CD14-positive monocyte (primary cell): ENCODE measurements at regions not wholly inside any gene's neighbourhood (a gene's known extent, or its start where the extent isn't known, plus 50 kb on each side); places are given as distances from the start of the nearest gene placed in this dataset.
A peak's percentile ranks its signal among the peaks of the same experiment; 100 is the strongest.

Experiments used
- DNase-seq, 3 donors: peaks; one replicate each; pipeline ENCODE4 v3.0.0-alpha.2; 2011 to 2022
- H2AFZ ChIP-seq: 2 replicates; pipeline ENCODE4 v1.6.0; 2012; ENCODE audit warnings: mild to moderate bottlenecking, low read depth, low read length, inconsistent platforms; ENCODE audit not compliant: insufficient read depth, poor library complexity, severe bottlenecking
- H3K27ac ChIP-seq, 2 donors: 1 replicate in 1 of 2; 2 replicates in 1 of 2; pipeline ENCODE4 v1.5.1; 2012 to 2013; ENCODE audit warnings: low read length in 2 of 2, control low read depth in 1 of 2, inconsistent platforms in 1 of 2, low read depth in 1 of 2, mild to moderate bottlenecking in 1 of 2
- H3K27me3 ChIP-seq, 2 donors: one replicate each; pipeline versions ENCODE4 v1.6.0 to v1.6.1; 2011 to 2013; ENCODE audit warnings: low read length in 2 of 2; ENCODE audit not compliant: control insufficient read depth in 2 of 2, insufficient read depth in 2 of 2
- H3K36me3 ChIP-seq, 2 donors: replicated peaks in 1 of 2; 1 replicate in 1 of 2; 2 replicates in 1 of 2; pipeline versions ENCODE4 v1.5.1 to v1.6.1; 2012 to 2013; ENCODE audit warnings: low read length in 2 of 2, control low read depth in 1 of 2, inconsistent platforms in 1 of 2, mild to moderate bottlenecking in 1 of 2; ENCODE audit not compliant: insufficient read depth in 2 of 2, control insufficient read depth in 1 of 2
- H3K4me1 ChIP-seq, 2 donors: 1 replicate in 1 of 2; 2 replicates in 1 of 2; pipeline versions ENCODE4 v1.5.1 to v1.6.1; 2012 to 2013; ENCODE audit warnings: low read length in 2 of 2, control low read depth in 1 of 2, inconsistent platforms in 1 of 2, mild to moderate bottlenecking in 1 of 2, moderate library complexity in 1 of 2; ENCODE audit not compliant: insufficient read depth in 2 of 2, control insufficient read depth in 1 of 2
- H3K4me2 ChIP-seq: replicated peaks from 2 replicates; pipeline ENCODE3; 2012; ENCODE audit warnings: low read length, moderate library complexity, mild to moderate bottlenecking; ENCODE audit not compliant: poor library complexity, severe bottlenecking; ENCODE audit errors: extremely low read depth
- H3K4me3 ChIP-seq, 3 experiments: fragments of 200-600 bp in 1 of 3; sonication (generic) in 1 of 3; replicated peaks in 1 of 3; 1 replicate in 2 of 3; 2 replicates in 1 of 3; pipeline ENCODE4 v1.5.1; 2011 to 2013; ENCODE audit warnings: low read length in 3 of 3, mild to moderate bottlenecking in 3 of 3, control low read depth in 2 of 3, low read depth in 2 of 3, inconsistent platforms in 1 of 3, moderate library complexity in 1 of 3
- H3K79me2 ChIP-seq: 2 replicates; pipeline ENCODE4 v1.6.0; 2012; ENCODE audit warnings: mild to moderate bottlenecking, control low read depth, inconsistent platforms, low read length, moderate library complexity; ENCODE audit not compliant: insufficient read depth
- H3K9ac ChIP-seq: 2 replicates; pipeline ENCODE4 v1.6.0; 2017; ENCODE audit warnings: low read length, mild to moderate bottlenecking; ENCODE audit not compliant: insufficient read depth, poor library complexity, severe bottlenecking
- H3K9me3 ChIP-seq, 2 donors: replicated peaks in 1 of 2; 1 replicate in 1 of 2; 2 replicates in 1 of 2; pipeline versions ENCODE4 v1.5.1 to v1.6.1; 2012 to 2013; ENCODE audit warnings: low read length in 2 of 2, control low read depth in 1 of 2; ENCODE audit not compliant: control insufficient read depth in 1 of 2, insufficient read depth in 1 of 2
- H4K20me1 ChIP-seq: 2 replicates; pipeline ENCODE4 v1.6.0; 2012; ENCODE audit warnings: mild to moderate bottlenecking, low read length, control low read depth, moderate library complexity; ENCODE audit not compliant: insufficient read depth
- H3K27ac Mint-ChIP-seq, 7 donors: one replicate each; pipeline ENCODE4 v1.8.0; 2020; ENCODE audit warnings: mild to moderate bottlenecking in 7 of 7, mixed read lengths in 7 of 7, moderate library complexity in 6 of 7, inconsistent platforms in 2 of 7
- H3K27me3 Mint-ChIP-seq, 3 donors: one replicate each; pipeline ENCODE4 v1.8.0; 2021 to 2022; ENCODE audit warnings: low read depth in 3 of 3, mild to moderate bottlenecking in 3 of 3, mixed read lengths in 3 of 3, moderate library complexity in 3 of 3, inconsistent platforms in 1 of 3
- H3K36me3 Mint-ChIP-seq, 2 donors: one replicate each; pipeline ENCODE4 v1.8.0; 2020; ENCODE audit warnings: mixed read lengths in 2 of 2, inconsistent platforms in 1 of 2, mild to moderate bottlenecking in 1 of 2
- H3K4me1 Mint-ChIP-seq: one replicate; pipeline ENCODE4 v1.8.0; 2020; ENCODE audit warnings: mild to moderate bottlenecking, mixed read lengths
- H3K4me3 Mint-ChIP-seq, 2 donors: one replicate each; pipeline ENCODE4 v1.8.0; 2020; ENCODE audit warnings: mild to moderate bottlenecking in 2 of 2, mixed read lengths in 2 of 2, moderate library complexity in 1 of 2
- H3K9me3 Mint-ChIP-seq, 7 donors: one replicate each; pipeline ENCODE4 v1.8.0; 2020 to 2022; ENCODE audit warnings: mixed read lengths in 7 of 7, mild to moderate bottlenecking in 6 of 7, moderate library complexity in 6 of 7, inconsistent platforms in 2 of 7
- WGBS: methylation state at CpG from one replicate; pipeline ENCODE4 v1.1.5; 2013; ENCODE audit warnings: missing lambda C conversion rate; ENCODE audit not compliant: insufficient coverage; 5-methylcytosine and 5-hydroxymethylcytosine counted together
- intact Hi-C, 2 donors: fragments of 100-400 bp; cut with micrococcal nuclease; formaldehyde crosslinking; loops; one replicate each; pipeline versions ENCODE4 v1.15.0 to v1.15.1; 2023
- TF ChIP-seq, protein P1 (sequence below): fragments of 200-600 bp; IDR thresholded peaks from one replicate; pipeline ENCODE4 v1.8.0; 2022; ENCODE audit warnings: antibody characterized with exemption, mild to moderate bottlenecking

DNA sequence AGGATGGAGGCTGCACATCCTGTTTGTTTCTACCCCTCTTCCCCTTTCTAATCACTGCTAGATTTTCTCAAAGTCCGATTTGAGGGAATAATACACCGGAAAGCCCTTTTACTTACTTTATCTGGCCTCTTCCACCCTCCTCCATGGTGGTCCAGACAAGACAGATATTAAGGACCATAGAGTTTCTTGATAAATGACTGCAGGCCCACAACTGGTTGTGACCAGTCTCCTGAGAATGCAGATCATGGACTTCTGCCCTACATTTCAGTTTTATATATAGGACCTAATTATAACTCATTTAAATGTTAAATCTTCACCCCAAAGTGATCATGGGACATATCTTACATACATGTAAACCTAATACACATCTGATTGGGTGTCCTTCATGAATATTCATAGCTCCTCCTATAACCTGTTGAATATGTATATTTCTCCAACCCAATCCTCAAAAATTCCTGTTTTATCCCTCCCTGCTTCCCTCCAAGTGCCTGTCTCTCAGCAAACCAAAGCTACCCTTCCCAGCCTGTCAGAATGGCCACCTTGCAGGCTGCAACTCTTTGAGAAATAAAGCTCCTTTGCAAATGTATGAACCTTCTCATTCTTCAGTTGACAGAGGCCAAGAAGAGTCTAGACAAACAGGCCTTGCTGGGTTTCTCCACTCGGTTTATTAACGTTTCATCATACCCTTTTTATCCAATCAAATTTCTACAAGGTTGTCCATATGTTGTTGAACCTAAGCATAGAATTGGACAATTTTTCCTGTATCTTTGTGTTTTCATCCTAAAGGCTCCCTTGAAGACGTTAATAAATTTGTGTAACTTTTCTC lies 133.1 kb downstream of the HFE start:
- peak overlapping the region; percentile 21 for H2AFZ ChIP-seq
- peaks cover 0 to under 1% of the 10 kb centered on the region in 2 donors for H3K27me3 ChIP-seq
- intact Hi-C loops: no loop called here
- H3K27ac ChIP-seq: no peak overlapping the region
- H4K20me1 ChIP-seq: no peaks in the 10 kb centered on the region
- no peaks in the 10 kb centered on the region for H3K36me3 ChIP-seq
- peaks cover 33 to 50% of the 10 kb centered on the region in 2 donors for H3K4me1 ChIP-seq
- TF ChIP-seq, protein P1, sequence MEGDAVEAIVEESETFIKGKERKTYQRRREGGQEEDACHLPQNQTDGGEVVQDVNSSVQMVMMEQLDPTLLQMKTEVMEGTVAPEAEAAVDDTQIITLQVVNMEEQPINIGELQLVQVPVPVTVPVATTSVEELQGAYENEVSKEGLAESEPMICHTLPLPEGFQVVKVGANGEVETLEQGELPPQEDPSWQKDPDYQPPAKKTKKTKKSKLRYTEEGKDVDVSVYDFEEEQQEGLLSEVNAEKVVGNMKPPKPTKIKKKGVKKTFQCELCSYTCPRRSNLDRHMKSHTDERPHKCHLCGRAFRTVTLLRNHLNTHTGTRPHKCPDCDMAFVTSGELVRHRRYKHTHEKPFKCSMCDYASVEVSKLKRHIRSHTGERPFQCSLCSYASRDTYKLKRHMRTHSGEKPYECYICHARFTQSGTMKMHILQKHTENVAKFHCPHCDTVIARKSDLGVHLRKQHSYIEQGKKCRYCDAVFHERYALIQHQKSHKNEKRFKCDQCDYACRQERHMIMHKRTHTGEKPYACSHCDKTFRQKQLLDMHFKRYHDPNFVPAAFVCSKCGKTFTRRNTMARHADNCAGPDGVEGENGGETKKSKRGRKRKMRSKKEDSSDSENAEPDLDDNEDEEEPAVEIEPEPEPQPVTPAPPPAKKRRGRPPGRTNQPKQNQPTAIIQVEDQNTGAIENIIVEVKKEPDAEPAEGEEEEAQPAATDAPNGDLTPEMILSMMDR: no peak
- H3K4me3 ChIP-seq: no peak overlapping the region
- no peak for DNase-seq
- Mint-ChIP-seq H3K9me3 (peaks cover 0 to 2% (median 0%) of the 10 kb centered on the region in 7 donors), H3K4me3 (no peak overlapping the region), H3K27ac (no peak overlapping the region), H3K36me3 (peaks cover 0 to 3% of the 10 kb centered on the region in 2 donors), H3K27me3 (peaks cover 0 to 2% (median 0%) of the 10 kb centered on the region in 3 donors), H3K4me1 (peaks cover 17% of the 10 kb centered on the region)
- 100% methylated on average over 1 of the region's 5 CpGs for WGBS
- H3K9ac ChIP-seq: no peak overlapping the region
- peaks cover 3% of the 10 kb centered on the region for H3K79me2 ChIP-seq
- no peak overlapping the region for H3K4me2 ChIP-seq
- H3K9me3 ChIP-seq: peaks cover 6% of the 10 kb centered on the region in 2 donors

DNA sequence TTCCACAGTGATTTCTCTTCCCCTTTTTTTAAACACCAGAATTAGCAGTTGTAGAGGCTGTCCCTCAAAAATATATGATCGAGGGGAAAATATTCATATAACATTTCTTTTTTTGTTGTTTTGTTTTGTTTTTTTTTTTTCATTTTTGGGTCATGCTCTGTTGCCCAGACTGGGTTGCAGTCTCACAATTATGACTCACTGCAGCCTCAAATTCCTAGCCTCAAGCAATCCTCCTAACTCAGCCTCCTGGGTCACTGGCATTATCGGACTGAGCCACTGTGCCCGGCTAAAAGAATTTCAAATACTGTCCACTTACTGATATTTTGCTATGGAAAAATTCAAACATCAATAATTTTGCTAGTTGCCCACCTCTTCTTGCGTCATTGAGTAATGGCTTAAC lies 134.0 kb downstream of the HFE start:
- H3K4me1 Mint-ChIP-seq: peaks cover 17% of the 10 kb centered on the region
- Histone ChIP-seq H3K27me3 (no peaks in the 10 kb centered on the region), H3K4me2 (no peak overlapping the region), H2AFZ (no peak overlapping the region), H3K9ac (no peak overlapping the region), H3K4me1 (peaks cover 25 to 42% of the 10 kb centered on the region in 2 donors), H3K9me3 (peaks cover 7 to 13% of the 10 kb centered on the region in 2 donors), H3K79me2 (peaks cover 3% of the 10 kb centered on the region), H3K36me3 (no peaks in the 10 kb centered on the region), H3K4me3 (no peak overlapping the region), H4K20me1 (no peaks in the 10 kb centered on the region), H3K27ac (no peak overlapping the region)
- no CpG with 5 or more reads among the region's 4 CpGs for WGBS
- H3K27me3 Mint-ChIP-seq: peaks cover 0 to 2% (median 0%) of the 10 kb centered on the region in 3 donors
- H3K9me3 Mint-ChIP-seq: peaks cover 0 to 2% (median 0%) of the 10 kb centered on the region in 7 donors
- no peak overlapping the region for H3K4me3 Mint-ChIP-seq
- H3K36me3 Mint-ChIP-seq: peaks cover 0 to 3% of the 10 kb centered on the region in 2 donors
- TF ChIP-seq, protein P1: no peak
- no peak overlapping the region for H3K27ac Mint-ChIP-seq
- no peak for DNase-seq
- intact Hi-C loops: no loop called here
